Lower lobe of right lung (tissue), 2 donors: ENCODE measurements at regions not wholly inside any gene's neighbourhood (a gene's known extent, or its start where the extent isn't known, plus 50 kb on each side); places are given as distances from the start of the nearest gene placed in this dataset.
"Not testable (repeated sequence)": the region's sequence is repeated elsewhere in the genome, so short reads cannot be mapped to it uniquely, and the experiment has no call there.

Experiments
- ATAC-seq, 2 donors: fragments of 200-7000 bp; cut with Tn5 transposase; one replicate each; pipeline ENCODE4 v1.9.1; 2020 to 2022; ENCODE audit warnings: mild to moderate bottlenecking in 2 of 2, moderate library complexity in 2 of 2
- DNase-seq: peaks from one replicate; pipeline ENCODE4 v3.0.0-alpha.2; 2020
- H3K27ac ChIP-seq: fragments of 200-600 bp; one replicate; pipeline ENCODE4 v1.8.0; 2022
- H3K27me3 ChIP-seq: fragments of 200-600 bp; one replicate; pipeline ENCODE4 v1.8.0; 2022; ENCODE audit warnings: low read depth
- H3K36me3 ChIP-seq: fragments of 200-600 bp; one replicate; pipeline ENCODE4 v1.8.0; 2022; ENCODE audit warnings: mild to moderate bottlenecking
- H3K4me1 ChIP-seq: fragments of 200-600 bp; one replicate; pipeline ENCODE4 v1.8.0; 2022
- H3K4me3 ChIP-seq: fragments of 200-600 bp; one replicate; pipeline ENCODE4 v1.8.0; 2022; ENCODE audit warnings: mild to moderate bottlenecking
- H3K9me3 ChIP-seq: fragments of 200-600 bp; one replicate; pipeline ENCODE4 v1.8.0; 2022
- CTCF ChIP-seq: fragments of 200-600 bp; IDR thresholded peaks from one replicate; pipeline ENCODE4 v1.8.0; 2022; ENCODE audit warnings: antibody characterized with exemption, mild to moderate bottlenecking
- intact Hi-C: fragments of 100-400 bp; cut with DNase I; formaldehyde crosslinking; loops from one replicate; pipeline ENCODE4 v1.11.0; 2022
- donor health status: DM: no; HTN: yes; CAD: no; lungs with severe emphysema.

DNA sequence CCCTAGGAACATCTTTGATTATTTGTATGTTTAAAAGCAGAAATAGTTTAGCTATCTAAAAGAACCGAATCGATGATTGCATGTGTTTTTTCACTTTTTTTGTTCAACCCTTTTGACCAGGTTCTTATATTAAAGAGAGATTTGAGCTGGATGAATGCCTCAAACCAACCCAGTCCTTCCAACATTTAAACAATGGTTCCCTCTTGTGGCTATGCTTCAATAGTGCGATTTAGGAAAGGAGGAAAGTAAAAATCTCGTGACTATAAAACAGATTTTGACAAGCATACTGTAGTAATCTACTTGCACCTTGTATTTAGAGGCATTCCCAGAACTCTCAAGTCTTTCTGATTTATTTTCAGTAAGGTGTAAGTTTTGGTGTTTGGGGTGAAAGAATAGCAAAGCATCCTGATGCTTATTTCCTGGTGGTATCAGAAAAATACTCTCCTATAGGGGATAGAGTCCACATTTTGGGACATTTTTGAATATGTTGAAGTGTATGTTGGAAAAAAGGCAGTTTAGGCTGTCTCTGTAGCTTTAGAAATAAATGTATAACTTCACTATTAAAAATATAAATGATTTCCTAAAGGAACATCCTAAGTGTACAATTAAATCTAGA lies 159.6 kb upstream of the KCNH8 start:
- Histone ChIP-seq H3K4me1 (no peaks in the 10 kb centered on the region), H3K4me3 (no peak overlapping the region), H3K27ac (no peak overlapping the region), H3K36me3 (no peaks in the 10 kb centered on the region), H3K27me3 (no peaks in the 10 kb centered on the region), H3K9me3 (no peaks in the 10 kb centered on the region)
- ATAC-seq (no peak), DNase-seq (no peak)
- intact Hi-C loops: no loop called here
- TF ChIP-seq CTCF: peak; percentile 37

DNA sequence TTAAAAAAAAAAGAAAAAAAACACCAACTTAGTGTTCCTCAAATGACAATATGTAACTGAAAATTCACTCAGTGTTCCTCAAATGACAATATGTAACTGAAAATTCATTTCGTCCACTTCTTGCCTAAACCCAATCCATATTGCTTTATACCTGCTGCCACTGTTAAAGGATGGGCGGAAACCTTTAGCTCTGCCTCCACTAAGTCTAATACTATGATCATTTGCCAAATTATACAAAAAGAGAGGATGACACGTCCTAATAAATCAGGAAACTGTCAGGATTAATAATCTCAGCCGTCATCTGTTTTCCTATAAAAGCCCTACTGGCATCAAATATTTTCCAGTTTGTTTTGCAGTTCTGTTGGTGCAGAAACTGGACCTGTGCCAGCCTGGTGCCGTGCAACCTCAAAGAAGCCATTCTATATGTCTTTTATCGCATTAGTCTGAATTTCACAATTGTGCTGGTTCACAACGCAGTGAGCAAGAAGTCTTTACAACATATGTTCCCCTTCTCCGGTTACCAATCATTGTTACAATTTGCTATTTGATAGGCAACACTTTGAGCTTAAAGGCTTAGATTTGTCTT lies 160.4 kb upstream of the KCNH8 start:
- Histone ChIP-seq H3K4me3 (no peak overlapping the region), H3K4me1 (no peaks in the 10 kb centered on the region), H3K27ac (no peak overlapping the region), H3K9me3 (no peaks in the 10 kb centered on the region), H3K27me3 (no peaks in the 10 kb centered on the region), H3K36me3 (no peaks in the 10 kb centered on the region)
- intact Hi-C loops: no loop called here
- TF ChIP-seq CTCF: no peak
- no peak for ATAC-seq
- DNase-seq: no peak

GRCh38 chr3:18987070-18987469 lies 161.2 kb upstream of the KCNH8 start:
- intact Hi-C loops: no loop called here
- Histone ChIP-seq H3K4me1 (no peaks in the 10 kb centered on the region), H3K36me3 (no peaks in the 10 kb centered on the region), H3K27me3 (no peaks in the 10 kb centered on the region), H3K4me3 (no peak overlapping the region), H3K9me3 (no peaks in the 10 kb centered on the region), H3K27ac (no peak overlapping the region)
- TF ChIP-seq CTCF: no peak
- ATAC-seq (no peak), DNase-seq (no peak)

DNA sequence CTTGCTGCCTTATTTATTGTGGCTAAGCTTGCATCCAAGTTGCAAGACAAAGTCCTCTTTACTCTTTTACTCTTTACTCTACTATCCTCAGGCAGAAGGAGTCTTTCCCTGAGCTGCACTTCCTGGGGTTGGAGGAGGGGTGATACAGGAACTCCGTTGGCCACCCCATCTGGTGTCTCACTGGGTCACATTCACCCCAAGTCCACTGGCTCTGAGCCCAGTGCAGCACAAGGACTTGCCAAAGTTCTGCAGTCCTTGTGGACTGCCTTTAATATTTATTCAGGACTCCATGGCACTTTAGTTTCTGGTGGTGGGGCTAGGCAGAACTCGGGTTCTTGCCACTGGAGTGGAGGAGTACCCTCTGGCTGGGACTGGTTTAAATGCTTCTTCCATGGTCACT lies 165.4 kb upstream of the KCNH8 start:
- ATAC-seq (no peak), DNase-seq (no peak)
- no peak for TF ChIP-seq CTCF
- Histone ChIP-seq H3K4me3 (no peak overlapping the region), H3K9me3 (no peaks in the 10 kb centered on the region), H3K4me1 (no peaks in the 10 kb centered on the region), H3K36me3 (no peaks in the 10 kb centered on the region), H3K27me3 (no peaks in the 10 kb centered on the region), H3K27ac (no peak overlapping the region)
- intact Hi-C loops: no loop called here

DNA sequence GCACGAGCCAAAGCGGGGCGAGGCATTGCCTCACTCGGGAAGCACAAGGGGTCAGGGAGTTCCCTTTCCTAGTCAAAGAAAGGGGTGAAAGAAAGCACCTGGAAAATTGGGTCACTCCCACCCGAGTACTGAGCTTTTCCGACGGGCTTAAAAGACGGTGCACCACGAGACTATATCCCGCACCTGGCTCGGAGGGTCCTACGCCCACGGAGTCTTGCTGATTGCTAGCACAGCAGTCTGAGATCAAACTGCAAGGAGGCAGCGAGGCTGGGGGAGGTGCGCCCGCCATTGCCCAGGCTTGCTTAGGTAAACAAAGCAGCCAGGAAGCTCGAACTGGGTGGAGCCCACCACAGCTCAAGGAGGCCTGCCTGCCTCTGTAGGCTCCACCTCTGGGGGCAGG lies 172.2 kb upstream of the KCNH8 start:
- H3K4me3 ChIP-seq, H3K4me1 ChIP-seq, intact Hi-C loops, H3K27me3 ChIP-seq, ATAC-seq, H3K27ac ChIP-seq, H3K36me3 ChIP-seq, H3K9me3 ChIP-seq, DNase-seq: not testable (repeated sequence)

GRCh38 chr3:18968120-18968519 lies 180.2 kb upstream of the KCNH8 start:
- Histone ChIP-seq H3K4me1 (no peaks in the 10 kb centered on the region), H3K4me3 (no peak overlapping the region), H3K36me3 (no peaks in the 10 kb centered on the region), H3K27me3 (no peaks in the 10 kb centered on the region), H3K9me3 (no peaks in the 10 kb centered on the region), H3K27ac (no peak overlapping the region)
- no peak for TF ChIP-seq CTCF
- DNase-seq (no peak), ATAC-seq (no peak)
- intact Hi-C loops: no loop called here
